ENCODE measurements at regions not wholly inside any gene's neighbourhood (a gene's known extent, or its start where the extent isn't known, plus 50 kb on each side); places are given as distances from the start of the nearest gene placed in this dataset.

- TF ChIP-seq, protein P1, sequence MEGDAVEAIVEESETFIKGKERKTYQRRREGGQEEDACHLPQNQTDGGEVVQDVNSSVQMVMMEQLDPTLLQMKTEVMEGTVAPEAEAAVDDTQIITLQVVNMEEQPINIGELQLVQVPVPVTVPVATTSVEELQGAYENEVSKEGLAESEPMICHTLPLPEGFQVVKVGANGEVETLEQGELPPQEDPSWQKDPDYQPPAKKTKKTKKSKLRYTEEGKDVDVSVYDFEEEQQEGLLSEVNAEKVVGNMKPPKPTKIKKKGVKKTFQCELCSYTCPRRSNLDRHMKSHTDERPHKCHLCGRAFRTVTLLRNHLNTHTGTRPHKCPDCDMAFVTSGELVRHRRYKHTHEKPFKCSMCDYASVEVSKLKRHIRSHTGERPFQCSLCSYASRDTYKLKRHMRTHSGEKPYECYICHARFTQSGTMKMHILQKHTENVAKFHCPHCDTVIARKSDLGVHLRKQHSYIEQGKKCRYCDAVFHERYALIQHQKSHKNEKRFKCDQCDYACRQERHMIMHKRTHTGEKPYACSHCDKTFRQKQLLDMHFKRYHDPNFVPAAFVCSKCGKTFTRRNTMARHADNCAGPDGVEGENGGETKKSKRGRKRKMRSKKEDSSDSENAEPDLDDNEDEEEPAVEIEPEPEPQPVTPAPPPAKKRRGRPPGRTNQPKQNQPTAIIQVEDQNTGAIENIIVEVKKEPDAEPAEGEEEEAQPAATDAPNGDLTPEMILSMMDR (IDR thresholded peaks at IDR 0.05; ENCODE audit: low read length, missing control alignments), result no peak
- no peak overlapping the region for H3K4me3 ChIP-seq (replicated peaks; ENCODE audit: low read depth, low read length)
- DNase-seq (ENCODE audit: low read depth), result no peak
Measured at GRCh38 chr6:98433325-98434056, 400.9 kb upstream of the POU3F2 start.

DNA sequence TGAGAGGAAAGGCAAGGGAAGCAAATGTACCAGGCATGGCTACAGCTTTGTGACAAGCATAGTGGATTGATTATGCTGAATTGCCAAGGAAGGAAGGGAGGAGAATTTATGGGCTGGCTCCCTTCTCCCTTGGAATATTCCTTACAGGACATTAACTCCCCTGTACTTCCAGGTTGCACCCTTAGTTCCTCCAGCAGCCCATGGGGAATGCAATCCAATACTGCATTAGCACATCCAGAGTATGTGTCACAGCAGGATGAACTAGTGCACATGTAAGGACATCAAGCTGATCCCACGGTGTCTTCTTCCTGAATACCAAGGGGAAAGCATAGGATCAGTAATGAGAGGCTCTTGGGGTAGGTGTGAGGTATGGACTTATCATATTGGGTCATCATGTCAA lies 390.7 kb upstream of the POU3F2 start:
- DNase-seq (ENCODE audit: low read depth), result no peak
- no peak overlapping the region for H3K4me3 ChIP-seq (replicated peaks; ENCODE audit: low read depth, low read length)
- TF ChIP-seq, protein P1 (IDR thresholded peaks at IDR 0.05; ENCODE audit: low read length, missing control alignments), result no peak

DNA sequence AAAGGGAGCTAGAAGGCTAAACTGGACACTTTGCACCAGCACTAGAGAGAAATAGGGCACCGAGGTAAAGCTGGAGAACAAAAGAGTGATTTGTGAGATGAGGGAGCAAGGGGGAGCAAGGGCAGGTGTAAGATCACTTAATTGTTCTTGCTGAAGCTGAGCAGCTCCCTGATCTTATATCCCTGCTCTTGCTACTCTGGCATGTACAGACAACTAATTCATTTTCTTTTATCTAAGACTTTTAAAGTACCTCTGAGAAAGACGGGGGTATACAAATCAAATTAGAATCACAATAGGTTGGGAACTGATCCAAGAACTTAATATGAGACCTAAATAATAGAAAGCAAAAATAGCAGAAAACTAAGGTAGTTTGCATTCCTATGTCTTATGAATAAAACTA lies 381.7 kb upstream of the POU3F2 start:
- H3K4me3 ChIP-seq (replicated peaks; ENCODE audit: low read depth, low read length), result no peak overlapping the region

DNA sequence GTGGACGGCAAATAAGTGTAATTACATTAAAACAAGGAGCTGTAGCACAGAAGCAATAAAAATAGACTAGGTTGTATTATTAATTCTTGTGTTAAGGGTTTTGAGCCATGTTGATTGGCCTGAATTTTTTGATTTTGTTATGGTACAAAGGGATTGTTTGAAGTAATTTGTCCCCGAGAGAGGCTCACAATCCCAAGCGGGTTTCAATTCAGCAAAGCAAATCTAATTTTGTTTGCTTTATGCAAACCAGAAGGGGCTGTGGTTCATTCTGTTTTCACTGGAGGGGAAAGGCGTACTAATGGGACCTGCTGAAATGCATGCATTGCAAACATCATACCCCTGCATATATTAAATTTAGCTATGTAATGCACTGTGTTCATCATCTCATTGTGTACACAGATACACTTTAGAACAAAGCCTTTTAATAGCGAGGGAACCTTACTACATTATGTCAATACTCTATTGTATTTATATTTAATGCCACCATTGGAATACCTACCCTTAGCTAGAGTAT lies 379.5 kb upstream of the POU3F2 start:
- TF ChIP-seq, protein P1 (IDR thresholded peaks at IDR 0.05; ENCODE audit: low read length, missing control alignments), result no peak
- no peak overlapping the region for H3K4me3 ChIP-seq (replicated peaks; ENCODE audit: low read depth, low read length)
- no peak for DNase-seq (ENCODE audit: low read depth)

More for the DNA sequence above, 381.7 kb upstream of the POU3F2 start:
- TF ChIP-seq, protein P1 (IDR thresholded peaks at IDR 0.05; ENCODE audit: low read length, missing control alignments), result no peak
- DNase-seq (ENCODE audit: low read depth), result no peak

DNA sequence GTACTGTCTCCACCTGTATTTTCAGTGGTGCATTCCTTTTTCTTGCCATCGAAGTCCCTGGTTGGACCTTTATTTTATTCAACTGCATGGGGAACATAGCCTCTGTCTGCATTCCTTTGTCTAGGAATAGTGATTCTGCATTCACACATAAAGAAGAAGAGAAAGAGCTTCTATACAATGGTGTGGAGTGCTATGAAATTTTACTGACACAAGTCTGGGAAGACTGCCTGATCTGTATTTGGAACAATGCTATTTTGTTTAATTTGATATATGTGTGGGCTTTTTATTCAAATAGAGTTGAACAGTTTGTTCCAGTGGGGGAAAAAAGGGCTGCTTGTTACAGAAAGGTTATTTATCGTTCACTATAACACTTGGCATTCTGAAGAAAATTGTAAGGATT lies 375.7 kb upstream of the POU3F2 start:
- no peak overlapping the region for H3K4me3 ChIP-seq (replicated peaks; ENCODE audit: low read depth, low read length)
- no peak for DNase-seq (ENCODE audit: low read depth)
- TF ChIP-seq, protein P1 (IDR thresholded peaks at IDR 0.05; ENCODE audit: low read length, missing control alignments), result no peak

DNA sequence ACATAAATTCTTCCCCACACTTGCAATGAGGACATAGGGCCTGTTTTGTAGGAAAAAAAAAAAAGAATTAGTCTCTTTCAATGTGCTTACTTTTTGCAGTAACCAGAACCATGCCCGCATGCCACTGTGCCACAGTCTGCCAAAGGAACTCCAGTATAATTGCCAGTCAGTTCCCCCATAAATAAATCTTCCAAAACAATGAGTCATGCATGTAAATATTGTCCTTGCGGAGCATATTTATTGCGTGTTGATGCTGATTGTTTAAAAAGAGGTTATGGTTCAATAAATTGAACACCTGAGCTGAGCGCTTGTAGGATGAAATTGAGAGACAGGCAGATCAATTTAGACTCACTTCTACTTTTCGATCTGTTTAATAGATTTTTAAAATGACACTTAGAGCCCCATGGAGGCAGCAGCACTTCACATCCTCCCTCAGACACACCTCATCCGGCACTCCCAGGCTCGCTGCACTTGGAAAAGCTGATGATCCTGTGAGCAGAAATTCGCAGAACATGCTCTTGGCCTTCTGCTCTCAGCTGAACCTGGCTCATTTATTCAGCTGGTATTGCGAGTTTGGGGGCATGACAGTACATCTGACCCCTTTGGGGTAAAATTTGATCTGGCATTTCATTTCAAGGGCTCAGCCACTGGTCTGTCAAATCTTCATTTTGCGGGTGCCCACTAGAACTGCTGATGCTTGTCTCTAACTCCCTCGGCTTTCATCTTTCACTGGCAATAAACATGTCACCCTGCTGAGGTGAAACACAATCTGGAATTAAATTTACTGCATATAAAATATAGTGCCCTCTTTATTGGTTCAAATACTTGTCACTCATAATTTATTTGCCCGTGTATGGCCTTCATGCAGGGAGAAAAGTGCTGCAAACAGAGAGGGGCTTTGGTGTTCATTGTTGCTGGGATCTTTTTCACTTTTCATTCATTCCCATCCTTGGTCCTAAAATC lies 371.1 kb upstream of the POU3F2 start:
- H3K4me3 ChIP-seq (replicated peaks; ENCODE audit: low read depth, low read length), result no peak overlapping the region
- no peak for DNase-seq (ENCODE audit: low read depth)
- TF ChIP-seq, protein P1 (IDR thresholded peaks at IDR 0.05; ENCODE audit: low read length, missing control alignments), result no peak
